Liver (tissue), 8 donors: ENCODE measurements at regions not wholly inside any gene's neighbourhood (a gene's known extent, or its start where the extent isn't known, plus 50 kb on each side); places are given as distances from the start of the nearest gene placed in this dataset.

Experiments
- DNase-seq: peaks from one replicate; pipeline ENCODE4 v3.0.0-alpha.2; 2017; ENCODE audit warnings: low spot score
- H3K27ac ChIP-seq, 2 donors: one replicate each; pipeline ENCODE4 v1.7.0; 2013; ENCODE audit warnings: inconsistent platforms in 2 of 2, low read length in 2 of 2, control low read depth in 1 of 2, low read depth in 1 of 2, mild to moderate bottlenecking in 1 of 2
- H3K27me3 ChIP-seq, 4 donors: one replicate each; pipeline versions ENCODE4 v1.6.1 to v1.7.0; 2013; ENCODE audit warnings: low read length in 3 of 4, inconsistent platforms in 1 of 4, mild to moderate bottlenecking in 1 of 4, moderate library complexity in 1 of 4; ENCODE audit not compliant: control insufficient read depth in 4 of 4, insufficient read depth in 4 of 4
- H3K36me3 ChIP-seq, 4 donors: one replicate each; pipeline versions ENCODE4 v1.6.1 to v1.7.0; 2013; ENCODE audit warnings: low read length in 3 of 4, mild to moderate bottlenecking in 3 of 4, low read depth in 1 of 4, moderate library complexity in 1 of 4; ENCODE audit not compliant: control insufficient read depth in 4 of 4, insufficient read depth in 3 of 4
- H3K4me1 ChIP-seq, 4 donors: one replicate each; pipeline versions ENCODE4 v1.6.1 to v1.7.0; 2013; ENCODE audit warnings: low read length in 3 of 4, mild to moderate bottlenecking in 3 of 4, moderate library complexity in 1 of 4; ENCODE audit not compliant: control insufficient read depth in 4 of 4, insufficient read depth in 4 of 4
- H3K4me3 ChIP-seq, 3 donors: one replicate each; pipeline versions ENCODE4 v1.6.1 to v1.7.0; 2013; ENCODE audit warnings: low read length in 3 of 3, control low read depth in 1 of 3, low read depth in 1 of 3, mild to moderate bottlenecking in 1 of 3
- H3K9ac ChIP-seq, 2 donors: one replicate each; pipeline ENCODE4 v1.7.0; 2013; ENCODE audit warnings: low read length in 2 of 2, mild to moderate bottlenecking in 2 of 2, moderate library complexity in 2 of 2, control low read depth in 1 of 2, low read depth in 1 of 2
- H3K9me3 ChIP-seq, 4 donors: one replicate each; pipeline versions ENCODE4 v1.6.1 to v1.7.0; 2013; ENCODE audit warnings: low read length in 3 of 4; ENCODE audit not compliant: control insufficient read depth in 4 of 4
- EGR1 ChIP-seq, 2 donors: IDR thresholded peaks; 2 replicates each; pipeline ENCODE4 v1.6.1; 2016 to 2018; ENCODE audit warnings: antibody characterized with exemption in 2 of 2, low read depth in 2 of 2
- FOXA1 ChIP-seq: IDR thresholded peaks from 2 replicates; pipeline ENCODE4 v1.6.1; 2016; ENCODE audit warnings: antibody characterized with exemption
- FOXA2 ChIP-seq: IDR thresholded peaks from 2 replicates; pipeline ENCODE4 v1.6.1; 2016; ENCODE audit warnings: antibody characterized with exemption
- HNF4A ChIP-seq, 2 donors: conservative IDR thresholded peaks; 2 replicates each; pipeline ENCODE4 v1.6.1; 2016; ENCODE audit warnings: antibody characterized with exemption in 2 of 2, mild to moderate bottlenecking in 2 of 2
- HNF4G ChIP-seq: IDR thresholded peaks from 2 replicates; pipeline ENCODE4 v1.6.1; 2016; ENCODE audit warnings: antibody characterized with exemption
- JUND ChIP-seq, 2 donors: IDR thresholded peaks; 2 replicates each; pipeline ENCODE4 v1.6.1; 2016; ENCODE audit warnings: antibody characterized with exemption in 2 of 2
- MAX ChIP-seq: IDR thresholded peaks from 2 replicates; pipeline ENCODE4 v1.6.1; 2016; ENCODE audit warnings: antibody characterized with exemption
- NR2F2 ChIP-seq: IDR thresholded peaks from 2 replicates; pipeline ENCODE4 v1.6.1; 2016; ENCODE audit warnings: antibody characterized with exemption
- RAD21 ChIP-seq, 2 donors: IDR thresholded peaks; 2 replicates each; pipeline ENCODE4 v1.6.1; 2016; ENCODE audit warnings: antibody characterized with exemption in 2 of 2, mild to moderate bottlenecking in 2 of 2
- RXRA ChIP-seq, 2 donors: IDR thresholded peaks; 2 replicates each; pipeline ENCODE4 v1.6.1; 2017 to 2018; ENCODE audit warnings: antibody characterized with exemption in 2 of 2, mild to moderate bottlenecking in 1 of 2
- SP1 ChIP-seq: IDR thresholded peaks from 2 replicates; pipeline ENCODE4 v1.6.1; 2018; ENCODE audit warnings: antibody characterized with exemption, mild to moderate bottlenecking
- TAF1 ChIP-seq: conservative IDR thresholded peaks from 2 replicates; pipeline ENCODE4 v1.6.1; 2016; ENCODE audit warnings: antibody characterized with exemption, mild to moderate bottlenecking
- YY1 ChIP-seq: IDR thresholded peaks from 2 replicates; pipeline ENCODE4 v1.6.1; 2016; ENCODE audit warnings: antibody characterized with exemption, mild to moderate bottlenecking
- WGBS: extraction: QIAGEN DNeasy Blood & Tissue Kit; methylation state at CpG from one replicate; pipeline ENCODE4 v1.1.7; 2013; 5-methylcytosine and 5-hydroxymethylcytosine counted together
- TF ChIP-seq, protein P1 (sequence below): IDR thresholded peaks from 2 replicates; pipeline ENCODE4 v1.6.1; 2016; ENCODE audit warnings: antibody characterized with exemption
- TF ChIP-seq, protein P2 (sequence below): IDR thresholded peaks from 2 replicates; pipeline ENCODE4 v1.6.1; 2016; ENCODE audit warnings: antibody characterized with exemption, mild to moderate bottlenecking
- TF ChIP-seq, protein P3 (sequence below): fragments of 150-350 bp; IDR thresholded peaks from 2 replicates; pipeline ENCODE4 v1.5.1; 2017; ENCODE audit warnings: improper control_type of control experiment, low read depth, low read length; ENCODE audit not compliant: missing input control
- TF ChIP-seq, protein P4 (sequence below): IDR thresholded peaks from 2 replicates; pipeline ENCODE4 v1.6.1; 2016; ENCODE audit warnings: antibody characterized with exemption
- donor health status: healthy.
- donor health status: healthy.
- donor health status: healthy.
- donor health status: healthy.
- donor health status: healthy.

DNA sequence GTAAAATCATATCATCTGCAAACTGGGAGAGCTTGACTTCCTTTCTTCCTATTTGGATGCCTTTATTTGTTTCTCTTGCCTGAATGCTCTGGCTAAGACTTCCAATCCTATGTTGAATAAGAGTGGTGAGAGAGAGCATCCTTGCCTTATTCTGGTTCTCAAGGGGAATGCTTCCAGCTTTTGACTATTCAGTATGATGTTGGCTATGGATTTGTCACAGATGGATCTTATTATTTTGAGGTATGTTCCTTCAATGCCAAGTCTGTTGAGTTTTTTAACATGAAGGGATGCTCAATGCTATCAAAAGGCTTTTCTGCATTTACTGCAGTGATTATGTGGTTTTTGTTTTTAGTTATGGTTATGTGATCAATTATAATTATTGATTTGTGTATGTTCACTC lies 2144.6 kb upstream of the TENM3 start:
- Histone ChIP-seq H3K4me1 (no peaks in the 10 kb centered on the region), H3K4me3 (no peak overlapping the region), H3K36me3 (no peaks in the 10 kb centered on the region), H3K27me3 (no peaks in the 10 kb centered on the region), H3K27ac (no peak overlapping the region), H3K9ac (no peak overlapping the region), H3K9me3 (no peaks in the 10 kb centered on the region)
- DNase-seq: no peak
- TF ChIP-seq MAX (no peak), FOXA1 (no peak), NR2F2 (no peak), EGR1 (IDR thresholded peaks at IDR 0.05; ENCODE audit: low read depth in 2 of 2) (no peak), SP1 (no peak), FOXA2 (no peak), JUND (IDR thresholded peaks at IDR 0.05) (no peak), HNF4G (no peak), YY1 (no peak), HNF4A (conservative IDR thresholded peaks at IDR 0.05) (no peak), TAF1 (no peak)
- TF ChIP-seq, protein P1, sequence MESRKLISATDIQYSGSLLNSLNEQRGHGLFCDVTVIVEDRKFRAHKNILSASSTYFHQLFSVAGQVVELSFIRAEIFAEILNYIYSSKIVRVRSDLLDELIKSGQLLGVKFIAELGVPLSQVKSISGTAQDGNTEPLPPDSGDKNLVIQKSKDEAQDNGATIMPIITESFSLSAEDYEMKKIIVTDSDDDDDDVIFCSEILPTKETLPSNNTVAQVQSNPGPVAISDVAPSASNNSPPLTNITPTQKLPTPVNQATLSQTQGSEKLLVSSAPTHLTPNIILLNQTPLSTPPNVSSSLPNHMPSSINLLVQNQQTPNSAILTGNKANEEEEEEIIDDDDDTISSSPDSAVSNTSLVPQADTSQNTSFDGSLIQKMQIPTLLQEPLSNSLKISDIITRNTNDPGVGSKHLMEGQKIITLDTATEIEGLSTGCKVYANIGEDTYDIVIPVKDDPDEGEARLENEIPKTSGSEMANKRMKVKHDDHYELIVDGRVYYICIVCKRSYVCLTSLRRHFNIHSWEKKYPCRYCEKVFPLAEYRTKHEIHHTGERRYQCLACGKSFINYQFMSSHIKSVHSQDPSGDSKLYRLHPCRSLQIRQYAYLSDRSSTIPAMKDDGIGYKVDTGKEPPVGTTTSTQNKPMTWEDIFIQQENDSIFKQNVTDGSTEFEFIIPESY: no peak
- TF ChIP-seq, protein P2, sequence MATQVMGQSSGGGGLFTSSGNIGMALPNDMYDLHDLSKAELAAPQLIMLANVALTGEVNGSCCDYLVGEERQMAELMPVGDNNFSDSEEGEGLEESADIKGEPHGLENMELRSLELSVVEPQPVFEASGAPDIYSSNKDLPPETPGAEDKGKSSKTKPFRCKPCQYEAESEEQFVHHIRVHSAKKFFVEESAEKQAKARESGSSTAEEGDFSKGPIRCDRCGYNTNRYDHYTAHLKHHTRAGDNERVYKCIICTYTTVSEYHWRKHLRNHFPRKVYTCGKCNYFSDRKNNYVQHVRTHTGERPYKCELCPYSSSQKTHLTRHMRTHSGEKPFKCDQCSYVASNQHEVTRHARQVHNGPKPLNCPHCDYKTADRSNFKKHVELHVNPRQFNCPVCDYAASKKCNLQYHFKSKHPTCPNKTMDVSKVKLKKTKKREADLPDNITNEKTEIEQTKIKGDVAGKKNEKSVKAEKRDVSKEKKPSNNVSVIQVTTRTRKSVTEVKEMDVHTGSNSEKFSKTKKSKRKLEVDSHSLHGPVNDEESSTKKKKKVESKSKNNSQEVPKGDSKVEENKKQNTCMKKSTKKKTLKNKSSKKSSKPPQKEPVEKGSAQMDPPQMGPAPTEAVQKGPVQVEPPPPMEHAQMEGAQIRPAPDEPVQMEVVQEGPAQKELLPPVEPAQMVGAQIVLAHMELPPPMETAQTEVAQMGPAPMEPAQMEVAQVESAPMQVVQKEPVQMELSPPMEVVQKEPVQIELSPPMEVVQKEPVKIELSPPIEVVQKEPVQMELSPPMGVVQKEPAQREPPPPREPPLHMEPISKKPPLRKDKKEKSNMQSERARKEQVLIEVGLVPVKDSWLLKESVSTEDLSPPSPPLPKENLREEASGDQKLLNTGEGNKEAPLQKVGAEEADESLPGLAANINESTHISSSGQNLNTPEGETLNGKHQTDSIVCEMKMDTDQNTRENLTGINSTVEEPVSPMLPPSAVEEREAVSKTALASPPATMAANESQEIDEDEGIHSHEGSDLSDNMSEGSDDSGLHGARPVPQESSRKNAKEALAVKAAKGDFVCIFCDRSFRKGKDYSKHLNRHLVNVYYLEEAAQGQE: no peak
- TF ChIP-seq, protein P3, sequence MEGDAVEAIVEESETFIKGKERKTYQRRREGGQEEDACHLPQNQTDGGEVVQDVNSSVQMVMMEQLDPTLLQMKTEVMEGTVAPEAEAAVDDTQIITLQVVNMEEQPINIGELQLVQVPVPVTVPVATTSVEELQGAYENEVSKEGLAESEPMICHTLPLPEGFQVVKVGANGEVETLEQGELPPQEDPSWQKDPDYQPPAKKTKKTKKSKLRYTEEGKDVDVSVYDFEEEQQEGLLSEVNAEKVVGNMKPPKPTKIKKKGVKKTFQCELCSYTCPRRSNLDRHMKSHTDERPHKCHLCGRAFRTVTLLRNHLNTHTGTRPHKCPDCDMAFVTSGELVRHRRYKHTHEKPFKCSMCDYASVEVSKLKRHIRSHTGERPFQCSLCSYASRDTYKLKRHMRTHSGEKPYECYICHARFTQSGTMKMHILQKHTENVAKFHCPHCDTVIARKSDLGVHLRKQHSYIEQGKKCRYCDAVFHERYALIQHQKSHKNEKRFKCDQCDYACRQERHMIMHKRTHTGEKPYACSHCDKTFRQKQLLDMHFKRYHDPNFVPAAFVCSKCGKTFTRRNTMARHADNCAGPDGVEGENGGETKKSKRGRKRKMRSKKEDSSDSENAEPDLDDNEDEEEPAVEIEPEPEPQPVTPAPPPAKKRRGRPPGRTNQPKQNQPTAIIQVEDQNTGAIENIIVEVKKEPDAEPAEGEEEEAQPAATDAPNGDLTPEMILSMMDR: no peak
- TF ChIP-seq, protein P4, sequence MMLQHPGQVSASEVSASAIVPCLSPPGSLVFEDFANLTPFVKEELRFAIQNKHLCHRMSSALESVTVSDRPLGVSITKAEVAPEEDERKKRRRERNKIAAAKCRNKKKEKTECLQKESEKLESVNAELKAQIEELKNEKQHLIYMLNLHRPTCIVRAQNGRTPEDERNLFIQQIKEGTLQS: no peak

GRCh38 chr4:180099957-180100356 lies 2143.2 kb upstream of the TENM3 start:
- H3K27ac ChIP-seq: no peak overlapping the region
- no peak overlapping the region for H3K9ac ChIP-seq
- H3K4me3 ChIP-seq: no peak overlapping the region
- no peaks in the 10 kb centered on the region for H3K36me3 ChIP-seq
- no peaks in the 10 kb centered on the region for H3K27me3 ChIP-seq
- H3K4me1 ChIP-seq: no peaks in the 10 kb centered on the region
- no peak for DNase-seq
- H3K9me3 ChIP-seq: no peaks in the 10 kb centered on the region
- 67% methylated on average over 5 of the region's 5 CpGs for WGBS
- TF ChIP-seq RAD21 (IDR thresholded peaks at IDR 0.05) (no peak), JUND (IDR thresholded peaks at IDR 0.05) (no peak), YY1 (no peak), MAX (no peak), RXRA (IDR thresholded peaks at IDR 0.05) (no peak), FOXA1 (no peak), SP1 (no peak), HNF4G (no peak), FOXA2 (no peak), EGR1 (IDR thresholded peaks at IDR 0.05; ENCODE audit: low read depth in 2 of 2) (no peak), HNF4A (conservative IDR thresholded peaks at IDR 0.05) (no peak), TAF1 (no peak)
- TF ChIP-seq, protein P1: no peak
- TF ChIP-seq, protein P4: no peak
- TF ChIP-seq, protein P2: no peak
